ENCODE measurements at regions not wholly inside any gene's neighbourhood (a gene's known extent, or its start where the extent isn't known, plus 50 kb on each side); places are given as distances from the start of the nearest gene placed in this dataset.

GRCh38 chr4:30350288-30350687 lies 369.9 kb upstream of the PCDH7 start:
- no peak for DNase-seq

- no peak for DNase-seq
Measured at GRCh38 chr4:30354605-30355004, 365.6 kb upstream of the PCDH7 start.

GRCh38 chr4:30362436-30362835 lies 357.7 kb upstream of the PCDH7 start:
- no peak for DNase-seq

GRCh38 chr4:30370105-30370504 lies 350.1 kb upstream of the PCDH7 start:
- no peak for DNase-seq

GRCh38 chr4:30380404-30380998 lies 339.7 kb upstream of the PCDH7 start:
- DNase-seq, result no peak

GRCh38 chr4:30385650-30386049 lies 334.5 kb upstream of the PCDH7 start:
- no peak for DNase-seq

- no peak for DNase-seq
Measured at GRCh38 chr4:30386266-30386895, 333.8 kb upstream of the PCDH7 start.

- no peak for DNase-seq
Measured at GRCh38 chr4:30395902-30396301, 324.3 kb upstream of the PCDH7 start.

GRCh38 chr4:30396772-30397475 lies 323.2 kb upstream of the PCDH7 start:
- DNase-seq, result no peak

- no peak for DNase-seq
Measured at GRCh38 chr4:30399476-30399875, 320.7 kb upstream of the PCDH7 start.

- no peak for DNase-seq
Measured at GRCh38 chr4:30402276-30402675, 317.9 kb upstream of the PCDH7 start.

GRCh38 chr4:30413915-30414314 lies 306.3 kb upstream of the PCDH7 start:
- no peak for DNase-seq

GRCh38 chr4:30416547-30416946 lies 303.6 kb upstream of the PCDH7 start:
- no peak for DNase-seq

GRCh38 chr4:30427932-30428331 lies 292.2 kb upstream of the PCDH7 start:
- no peak for DNase-seq

GRCh38 chr4:30429813-30430761 lies 290.1 kb upstream of the PCDH7 start:
- no peak for DNase-seq

GRCh38 chr4:30434656-30435055 lies 285.5 kb upstream of the PCDH7 start:
- no peak for DNase-seq

- no peak for DNase-seq
Measured at GRCh38 chr4:30436394-30436793, 283.8 kb upstream of the PCDH7 start.

GRCh38 chr4:30437316-30437715 lies 282.9 kb upstream of the PCDH7 start:
- DNase-seq, result no peak

- DNase-seq, result no peak
Measured at GRCh38 chr4:30443289-30443688, 276.9 kb upstream of the PCDH7 start.

- no peak for DNase-seq
Measured at GRCh38 chr4:30450474-30450873, 269.7 kb upstream of the PCDH7 start.

GRCh38 chr4:30454504-30454903 lies 265.7 kb upstream of the PCDH7 start:
- DNase-seq, result no peak

- no peak for DNase-seq
Measured at GRCh38 chr4:30456716-30457115, 263.5 kb upstream of the PCDH7 start.

GRCh38 chr4:30460818-30461217 lies 259.4 kb upstream of the PCDH7 start:
- DNase-seq, result no peak
